ENCODE measurements at regions not wholly inside any gene's neighbourhood (a gene's known extent, or its start where the extent isn't known, plus 50 kb on each side); places are given as distances from the start of the nearest gene placed in this dataset.

DNA sequence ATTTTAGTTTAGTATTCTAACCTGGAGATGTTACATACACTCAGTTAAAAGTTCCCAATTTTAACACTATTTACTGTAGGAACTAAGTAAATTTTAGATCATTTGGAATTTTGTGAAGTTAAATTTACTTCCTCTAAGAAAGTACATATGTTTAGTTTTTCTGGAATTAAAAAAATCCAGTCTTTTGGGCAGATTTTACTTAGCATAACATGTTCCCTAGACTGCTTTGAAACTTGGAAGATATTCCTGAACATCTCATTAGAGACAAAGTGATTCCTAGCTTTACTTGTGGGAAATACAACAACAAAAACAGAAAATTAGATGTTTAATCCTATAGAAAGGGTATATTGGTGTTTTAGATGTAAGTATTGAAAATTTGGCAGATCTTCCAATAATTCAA, 930.0 kb upstream of the PTPRD start:
- TF ChIP-seq, protein P1, sequence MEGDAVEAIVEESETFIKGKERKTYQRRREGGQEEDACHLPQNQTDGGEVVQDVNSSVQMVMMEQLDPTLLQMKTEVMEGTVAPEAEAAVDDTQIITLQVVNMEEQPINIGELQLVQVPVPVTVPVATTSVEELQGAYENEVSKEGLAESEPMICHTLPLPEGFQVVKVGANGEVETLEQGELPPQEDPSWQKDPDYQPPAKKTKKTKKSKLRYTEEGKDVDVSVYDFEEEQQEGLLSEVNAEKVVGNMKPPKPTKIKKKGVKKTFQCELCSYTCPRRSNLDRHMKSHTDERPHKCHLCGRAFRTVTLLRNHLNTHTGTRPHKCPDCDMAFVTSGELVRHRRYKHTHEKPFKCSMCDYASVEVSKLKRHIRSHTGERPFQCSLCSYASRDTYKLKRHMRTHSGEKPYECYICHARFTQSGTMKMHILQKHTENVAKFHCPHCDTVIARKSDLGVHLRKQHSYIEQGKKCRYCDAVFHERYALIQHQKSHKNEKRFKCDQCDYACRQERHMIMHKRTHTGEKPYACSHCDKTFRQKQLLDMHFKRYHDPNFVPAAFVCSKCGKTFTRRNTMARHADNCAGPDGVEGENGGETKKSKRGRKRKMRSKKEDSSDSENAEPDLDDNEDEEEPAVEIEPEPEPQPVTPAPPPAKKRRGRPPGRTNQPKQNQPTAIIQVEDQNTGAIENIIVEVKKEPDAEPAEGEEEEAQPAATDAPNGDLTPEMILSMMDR (conservative IDR thresholded peaks at IDR 0.05; ENCODE audit: control insufficient read depth, insufficient read depth, low read depth, low read length): no peak
- DNase-seq (ENCODE audit: low read depth): no peak

DNA sequence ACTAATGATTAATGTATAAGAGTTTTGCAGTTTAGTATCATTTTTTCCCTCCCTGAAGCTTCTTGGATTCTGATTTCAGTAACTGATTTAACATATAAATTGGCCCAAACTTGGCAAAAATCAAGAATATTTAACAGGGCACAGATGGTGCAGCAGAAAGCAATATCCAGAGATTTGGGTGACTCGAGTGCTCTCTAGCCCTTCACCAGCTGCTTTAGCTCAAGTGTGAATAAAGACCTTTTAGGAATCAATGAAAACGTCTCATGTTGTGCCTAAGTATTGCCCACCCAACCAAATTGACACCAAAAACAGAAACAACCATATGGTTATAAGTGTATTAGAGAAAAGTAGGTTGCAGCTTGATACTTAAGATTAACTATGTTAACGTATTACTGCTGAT, 933.4 kb upstream of the PTPRD start:
- H3K4me3 ChIP-seq (ENCODE audit: control insufficient read depth, low read depth, low read length): no peak overlapping the region
- no peak for DNase-seq (ENCODE audit: low read depth)
- TF ChIP-seq, protein P1 (conservative IDR thresholded peaks at IDR 0.05; ENCODE audit: control insufficient read depth, insufficient read depth, low read depth, low read length): no peak

More for the DNA sequence above, 930.0 kb upstream of the PTPRD start:
- H3K4me3 ChIP-seq (ENCODE audit: control insufficient read depth, low read depth, low read length): no peak overlapping the region

DNA sequence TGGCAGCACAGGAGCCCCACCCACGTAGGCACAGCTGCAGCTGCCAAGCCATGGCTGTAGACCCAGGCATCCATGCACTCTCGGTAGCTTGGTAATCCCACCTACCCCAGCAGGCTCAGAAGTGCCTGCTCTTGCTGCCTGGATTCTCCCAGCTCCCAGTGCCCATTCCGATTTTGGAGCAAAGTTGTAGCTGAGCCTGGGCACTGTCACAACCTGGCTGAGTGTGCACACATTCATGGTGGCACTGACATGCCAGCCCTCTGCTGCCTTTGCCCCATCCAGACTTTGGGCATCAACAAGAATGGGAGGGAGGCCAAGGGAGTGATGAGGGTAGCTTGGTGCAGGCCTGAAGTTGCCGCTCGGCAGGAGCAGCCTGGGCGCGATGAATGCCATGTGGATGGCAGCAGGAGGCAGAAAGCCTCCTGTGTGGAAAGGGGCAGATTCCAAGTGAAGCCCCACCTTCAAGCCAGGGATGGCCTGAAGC, 936.6 kb upstream of the PTPRD start:
- DNase-seq (ENCODE audit: low read depth): no peak
- no peak overlapping the region for H3K4me3 ChIP-seq (ENCODE audit: control insufficient read depth, low read depth, low read length)
- TF ChIP-seq, protein P1 (conservative IDR thresholded peaks at IDR 0.05; ENCODE audit: control insufficient read depth, insufficient read depth, low read depth, low read length): no peak

DNA sequence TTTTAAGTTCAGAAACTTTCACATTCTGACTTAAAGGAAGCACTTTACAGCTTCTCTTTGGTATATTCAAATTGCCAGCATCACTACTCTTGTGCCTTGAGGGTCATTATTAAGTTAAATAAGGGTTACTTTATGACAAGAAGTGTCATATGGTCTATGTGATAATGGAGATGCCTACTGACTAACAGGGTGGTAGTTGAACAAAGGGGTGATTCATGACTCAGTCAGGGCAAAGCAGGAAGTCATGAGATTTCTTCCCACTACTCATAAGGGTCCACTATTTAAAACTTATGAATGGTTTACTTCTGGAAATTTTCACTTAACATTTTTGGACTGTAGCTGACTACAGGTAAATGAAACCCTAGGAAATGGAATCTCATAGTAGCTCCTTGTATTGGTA, 938.3 kb upstream of the PTPRD start:
- TF ChIP-seq, protein P1 (conservative IDR thresholded peaks at IDR 0.05; ENCODE audit: control insufficient read depth, insufficient read depth, low read depth, low read length): no peak
- no peak for DNase-seq (ENCODE audit: low read depth)
- no peak overlapping the region for H3K4me3 ChIP-seq (ENCODE audit: control insufficient read depth, low read depth, low read length)

DNA sequence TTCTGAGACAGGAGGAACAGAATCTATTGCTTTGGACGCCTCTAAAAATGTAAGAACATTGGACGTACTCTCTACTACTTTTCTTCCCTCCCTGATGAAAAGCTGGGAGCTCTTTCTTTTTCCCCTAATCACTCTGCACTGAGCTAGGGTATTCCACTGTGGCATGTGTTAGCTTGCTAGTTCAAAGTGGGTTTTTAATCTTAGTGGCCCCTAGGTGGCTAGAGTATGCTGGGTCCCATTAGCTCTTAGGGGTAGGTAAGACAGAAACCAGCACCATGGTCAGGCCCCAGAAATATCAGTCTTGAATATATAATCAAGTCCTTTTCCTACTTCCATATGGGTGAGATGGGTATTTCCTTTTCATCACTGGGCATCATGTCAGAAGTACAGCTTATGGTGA, 945.2 kb upstream of the PTPRD start:
- no peak for DNase-seq (ENCODE audit: low read depth)
- TF ChIP-seq, protein P1 (conservative IDR thresholded peaks at IDR 0.05; ENCODE audit: control insufficient read depth, insufficient read depth, low read depth, low read length): no peak
- H3K4me3 ChIP-seq (ENCODE audit: control insufficient read depth, low read depth, low read length): no peak overlapping the region

DNA sequence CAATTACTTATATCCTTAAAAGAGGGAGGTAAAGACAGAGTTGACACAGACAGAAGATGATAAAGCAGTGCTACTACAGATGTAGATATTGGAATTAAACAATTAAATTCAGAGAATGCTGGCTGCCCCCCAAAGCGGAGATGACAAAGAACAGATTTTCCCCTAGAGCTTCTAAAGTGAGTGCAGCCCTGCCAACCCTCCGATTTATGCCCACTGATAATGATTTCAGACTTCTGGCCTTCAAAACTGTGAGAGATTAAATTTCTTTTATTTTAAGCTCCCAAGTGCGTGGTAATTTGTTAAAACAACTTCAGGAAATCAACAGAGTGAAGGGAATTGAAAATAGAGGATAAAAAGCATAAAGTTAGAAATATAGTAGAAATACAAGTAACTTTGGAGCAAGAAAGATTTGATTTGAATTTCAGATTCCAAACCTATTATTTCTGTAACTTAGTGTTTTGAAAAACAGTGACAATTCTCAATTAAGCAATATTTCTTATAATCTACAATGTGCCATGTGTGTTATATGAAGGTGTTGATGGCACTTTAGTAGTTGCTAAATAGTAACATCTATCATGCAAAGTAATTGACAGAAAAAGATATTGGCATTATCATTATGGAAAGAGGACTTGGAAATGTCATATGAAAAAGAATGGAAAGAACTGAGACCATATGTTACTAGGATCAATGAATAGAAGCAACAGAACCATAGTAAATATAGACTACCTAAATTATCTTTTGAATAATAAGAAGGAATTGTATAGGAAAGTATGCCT, 946.4 kb upstream of the PTPRD start:
- H3K4me3 ChIP-seq (ENCODE audit: control insufficient read depth, low read depth, low read length): no peak overlapping the region
- DNase-seq (ENCODE audit: low read depth): no peak
- TF ChIP-seq, protein P1 (conservative IDR thresholded peaks at IDR 0.05; ENCODE audit: control insufficient read depth, insufficient read depth, low read depth, low read length): no peak
